ENCODE measurements at regions not wholly inside any gene's neighbourhood (a gene's known extent, or its start where the extent isn't known, plus 50 kb on each side); places are given as distances from the start of the nearest gene placed in this dataset.

DNA sequence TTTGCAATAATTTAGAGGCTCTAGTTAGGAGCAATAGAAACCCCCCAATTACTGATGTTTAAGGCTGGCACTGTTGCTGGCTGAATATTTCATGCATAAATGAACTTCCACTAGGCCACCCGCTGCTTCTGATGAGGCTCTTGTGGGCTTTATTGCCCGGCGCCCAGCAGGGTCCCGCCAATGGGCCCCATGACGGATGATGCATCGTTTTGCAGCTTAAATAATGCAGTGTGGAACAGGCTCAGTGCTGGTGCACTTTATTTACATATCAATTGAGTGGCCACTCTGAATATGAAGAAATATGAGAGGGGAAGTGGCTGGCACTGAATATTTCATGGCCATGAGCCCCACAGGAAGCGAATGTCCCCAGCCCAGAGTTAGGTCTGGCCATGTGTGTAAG lies 155.3 kb upstream of the MAFB start:
- TF ChIP-seq FOXM1 (IDR thresholded peaks at IDR 0.05; ENCODE audit: borderline replicate concordance, low read depth) = no peak
- no peak for TF ChIP-seq EGR1 (IDR thresholded peaks at IDR 0.05)
- no peak for TF ChIP-seq NFIC (IDR thresholded peaks at IDR 0.05)
- TF ChIP-seq TEAD4 (IDR thresholded peaks at IDR 0.05) = no peak
- TF ChIP-seq CEBPB (IDR thresholded peaks at IDR 0.05) = no peak
- TF ChIP-seq CREB1 (IDR thresholded peaks at IDR 0.05; ENCODE audit: low read depth) = no peak
- TF ChIP-seq YY1 (IDR thresholded peaks at IDR 0.05; ENCODE audit: low read depth) = no peak
- no peak for TF ChIP-seq TAF1 (IDR thresholded peaks at IDR 0.05; ENCODE audit: low read depth)
- no peak for TF ChIP-seq RAD21 (IDR thresholded peaks at IDR 0.05; ENCODE audit: low read depth)
- TF ChIP-seq, protein P1, sequence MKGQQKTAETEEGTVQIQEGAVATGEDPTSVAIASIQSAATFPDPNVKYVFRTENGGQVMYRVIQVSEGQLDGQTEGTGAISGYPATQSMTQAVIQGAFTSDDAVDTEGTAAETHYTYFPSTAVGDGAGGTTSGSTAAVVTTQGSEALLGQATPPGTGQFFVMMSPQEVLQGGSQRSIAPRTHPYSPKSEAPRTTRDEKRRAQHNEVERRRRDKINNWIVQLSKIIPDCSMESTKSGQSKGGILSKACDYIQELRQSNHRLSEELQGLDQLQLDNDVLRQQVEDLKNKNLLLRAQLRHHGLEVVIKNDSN (IDR thresholded peaks at IDR 0.05) = no peak
- TF ChIP-seq, protein P2, sequence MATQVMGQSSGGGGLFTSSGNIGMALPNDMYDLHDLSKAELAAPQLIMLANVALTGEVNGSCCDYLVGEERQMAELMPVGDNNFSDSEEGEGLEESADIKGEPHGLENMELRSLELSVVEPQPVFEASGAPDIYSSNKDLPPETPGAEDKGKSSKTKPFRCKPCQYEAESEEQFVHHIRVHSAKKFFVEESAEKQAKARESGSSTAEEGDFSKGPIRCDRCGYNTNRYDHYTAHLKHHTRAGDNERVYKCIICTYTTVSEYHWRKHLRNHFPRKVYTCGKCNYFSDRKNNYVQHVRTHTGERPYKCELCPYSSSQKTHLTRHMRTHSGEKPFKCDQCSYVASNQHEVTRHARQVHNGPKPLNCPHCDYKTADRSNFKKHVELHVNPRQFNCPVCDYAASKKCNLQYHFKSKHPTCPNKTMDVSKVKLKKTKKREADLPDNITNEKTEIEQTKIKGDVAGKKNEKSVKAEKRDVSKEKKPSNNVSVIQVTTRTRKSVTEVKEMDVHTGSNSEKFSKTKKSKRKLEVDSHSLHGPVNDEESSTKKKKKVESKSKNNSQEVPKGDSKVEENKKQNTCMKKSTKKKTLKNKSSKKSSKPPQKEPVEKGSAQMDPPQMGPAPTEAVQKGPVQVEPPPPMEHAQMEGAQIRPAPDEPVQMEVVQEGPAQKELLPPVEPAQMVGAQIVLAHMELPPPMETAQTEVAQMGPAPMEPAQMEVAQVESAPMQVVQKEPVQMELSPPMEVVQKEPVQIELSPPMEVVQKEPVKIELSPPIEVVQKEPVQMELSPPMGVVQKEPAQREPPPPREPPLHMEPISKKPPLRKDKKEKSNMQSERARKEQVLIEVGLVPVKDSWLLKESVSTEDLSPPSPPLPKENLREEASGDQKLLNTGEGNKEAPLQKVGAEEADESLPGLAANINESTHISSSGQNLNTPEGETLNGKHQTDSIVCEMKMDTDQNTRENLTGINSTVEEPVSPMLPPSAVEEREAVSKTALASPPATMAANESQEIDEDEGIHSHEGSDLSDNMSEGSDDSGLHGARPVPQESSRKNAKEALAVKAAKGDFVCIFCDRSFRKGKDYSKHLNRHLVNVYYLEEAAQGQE (IDR thresholded peaks at IDR 0.05; ENCODE audit: low read depth) = no peak
- TF ChIP-seq, protein P3, sequence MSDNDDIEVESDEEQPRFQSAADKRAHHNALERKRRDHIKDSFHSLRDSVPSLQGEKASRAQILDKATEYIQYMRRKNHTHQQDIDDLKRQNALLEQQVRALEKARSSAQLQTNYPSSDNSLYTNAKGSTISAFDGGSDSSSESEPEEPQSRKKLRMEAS (IDR thresholded peaks at IDR 0.05) = no peak
- TF ChIP-seq TCF12 (IDR thresholded peaks at IDR 0.05; ENCODE audit: low read depth) = no peak
- no peak for TF ChIP-seq EP300 (IDR thresholded peaks at IDR 0.05; ENCODE audit: borderline replicate concordance)
- TF ChIP-seq ZBTB7A (IDR thresholded peaks at IDR 0.05; ENCODE audit: low read depth) = no peak

DNA sequence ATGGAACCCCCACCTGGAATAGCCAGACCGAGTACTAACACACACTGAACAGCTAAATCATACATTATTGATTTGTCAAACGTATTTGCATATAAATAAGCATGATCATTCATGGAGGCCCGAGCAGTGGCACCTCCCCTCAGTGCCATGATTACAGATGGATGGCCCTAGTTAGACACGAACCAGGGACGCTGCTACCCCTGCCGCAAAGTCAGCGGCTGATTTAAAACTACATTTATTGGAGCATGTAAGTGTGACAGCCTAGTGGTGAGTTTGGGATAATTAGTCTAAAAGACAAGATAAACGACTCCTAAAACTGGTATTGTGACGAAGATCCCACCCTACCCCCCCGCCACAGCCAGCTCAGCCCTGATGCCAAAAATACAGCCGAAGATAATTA lies 159.1 kb upstream of the MAFB start:
- no peak for TF ChIP-seq YY1 (IDR thresholded peaks at IDR 0.05; ENCODE audit: low read depth)
- TF ChIP-seq ZBTB7A (IDR thresholded peaks at IDR 0.05; ENCODE audit: low read depth) = no peak
- no peak for TF ChIP-seq NFIC (IDR thresholded peaks at IDR 0.05)
- TF ChIP-seq TAF1 (IDR thresholded peaks at IDR 0.05; ENCODE audit: low read depth) = no peak
- no peak for TF ChIP-seq CREB1 (IDR thresholded peaks at IDR 0.05; ENCODE audit: low read depth)
- no peak for TF ChIP-seq TEAD4 (IDR thresholded peaks at IDR 0.05)

DNA sequence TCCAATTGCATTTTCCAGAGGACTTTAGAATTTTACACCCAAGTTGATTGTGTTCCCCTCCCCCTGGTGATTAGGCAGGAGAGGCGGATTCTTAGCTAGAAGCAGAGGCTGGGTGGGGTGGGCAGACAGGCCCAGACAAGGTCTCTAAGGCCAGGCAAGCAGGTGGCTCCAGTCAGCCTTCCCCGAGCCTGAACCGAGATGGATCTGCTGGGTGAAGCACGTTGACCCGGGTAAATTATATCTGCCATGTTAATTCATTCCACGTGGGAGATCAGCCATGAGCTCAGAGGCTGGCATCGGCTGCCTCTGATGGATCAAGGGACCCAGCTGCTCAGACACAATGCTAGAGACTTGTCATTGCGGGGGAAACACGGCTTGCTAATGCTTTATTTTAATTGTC lies 159.5 kb upstream of the MAFB start:
- TF ChIP-seq CEBPB (IDR thresholded peaks at IDR 0.05) (no peak), TCF12 (IDR thresholded peaks at IDR 0.05; ENCODE audit: low read depth) (no peak), EGR1 (IDR thresholded peaks at IDR 0.05) (no peak), FOXM1 (IDR thresholded peaks at IDR 0.05; ENCODE audit: borderline replicate concordance, low read depth) (no peak), CREB1 (IDR thresholded peaks at IDR 0.05; ENCODE audit: low read depth) (no peak), YY1 (IDR thresholded peaks at IDR 0.05; ENCODE audit: low read depth) (no peak), EP300 (IDR thresholded peaks at IDR 0.05; ENCODE audit: borderline replicate concordance) (no peak), RAD21 (IDR thresholded peaks at IDR 0.05; ENCODE audit: low read depth) (no peak)
- TF ChIP-seq, protein P1 (IDR thresholded peaks at IDR 0.05) = no peak
- TF ChIP-seq, protein P3 (IDR thresholded peaks at IDR 0.05) = no peak

DNA sequence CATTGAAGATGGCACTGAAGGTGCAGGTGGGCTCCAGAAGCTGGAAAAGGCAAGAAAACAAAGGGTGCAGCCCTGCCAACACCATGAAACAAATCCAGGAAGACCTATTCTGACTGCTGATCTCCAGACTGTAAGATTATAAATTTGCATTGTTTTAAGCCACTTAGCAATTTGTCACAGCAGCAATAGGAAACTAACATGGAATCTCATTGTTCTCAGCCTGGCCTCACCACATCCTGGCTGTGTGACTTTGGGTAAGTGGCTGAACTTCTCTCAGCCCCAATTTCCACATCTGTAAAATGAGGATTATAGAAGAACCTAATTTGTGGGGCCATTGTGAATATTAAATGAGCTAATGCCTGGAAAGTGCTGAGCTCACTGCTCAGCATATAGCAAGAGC lies 160.4 kb upstream of the MAFB start:
- TF ChIP-seq NFIC (IDR thresholded peaks at IDR 0.05) (no peak), TAF1 (IDR thresholded peaks at IDR 0.05; ENCODE audit: low read depth) (no peak), EGR1 (IDR thresholded peaks at IDR 0.05) (no peak), FOXM1 (IDR thresholded peaks at IDR 0.05; ENCODE audit: borderline replicate concordance, low read depth) (no peak), TCF12 (IDR thresholded peaks at IDR 0.05; ENCODE audit: low read depth) (no peak), YY1 (IDR thresholded peaks at IDR 0.05; ENCODE audit: low read depth) (no peak), ZBTB7A (IDR thresholded peaks at IDR 0.05; ENCODE audit: low read depth) (no peak), CREB1 (IDR thresholded peaks at IDR 0.05; ENCODE audit: low read depth) (no peak)
- TF ChIP-seq, protein P3 (IDR thresholded peaks at IDR 0.05) = no peak

DNA sequence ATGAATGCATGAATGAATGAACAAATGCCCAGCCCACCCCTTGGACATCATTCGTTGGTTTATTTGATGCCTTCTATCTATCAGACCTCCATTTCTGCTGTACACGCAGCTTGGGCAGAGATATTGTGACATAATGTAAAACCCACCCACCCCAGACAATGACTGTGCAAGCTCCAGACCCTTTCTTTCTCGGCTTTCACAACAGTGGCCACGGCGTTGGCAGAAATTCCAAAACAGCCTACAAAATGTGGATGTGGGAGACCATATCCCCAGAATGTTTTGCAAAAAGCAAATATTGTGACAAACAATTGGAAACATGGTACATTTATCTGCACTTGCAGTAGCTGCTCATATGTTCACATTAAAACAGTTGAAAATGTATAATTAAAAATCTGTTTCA lies 162.0 kb upstream of the MAFB start:
- TF ChIP-seq, protein P3 (IDR thresholded peaks at IDR 0.05) = no peak
- TF ChIP-seq EGR1 (IDR thresholded peaks at IDR 0.05) (no peak), TCF12 (IDR thresholded peaks at IDR 0.05; ENCODE audit: low read depth) (no peak), NFIC (IDR thresholded peaks at IDR 0.05) (no peak), EP300 (IDR thresholded peaks at IDR 0.05; ENCODE audit: borderline replicate concordance) (no peak), YY1 (IDR thresholded peaks at IDR 0.05; ENCODE audit: low read depth) (no peak), ZBTB7A (IDR thresholded peaks at IDR 0.05; ENCODE audit: low read depth) (no peak), CEBPB (IDR thresholded peaks at IDR 0.05) (no peak), CREB1 (IDR thresholded peaks at IDR 0.05; ENCODE audit: low read depth) (no peak), RAD21 (IDR thresholded peaks at IDR 0.05; ENCODE audit: low read depth) (no peak), FOXM1 (IDR thresholded peaks at IDR 0.05; ENCODE audit: borderline replicate concordance, low read depth) (no peak), TAF1 (IDR thresholded peaks at IDR 0.05; ENCODE audit: low read depth) (no peak), TEAD4 (IDR thresholded peaks at IDR 0.05) (no peak)
- TF ChIP-seq, protein P1 (IDR thresholded peaks at IDR 0.05) = no peak
- TF ChIP-seq, protein P2 (IDR thresholded peaks at IDR 0.05; ENCODE audit: low read depth) = no peak

All from Ishikawa (cell line).